Body of pancreas (tissue), 4 donors: ENCODE measurements at regions not wholly inside any gene's neighbourhood (a gene's known extent, or its start where the extent isn't known, plus 50 kb on each side); places are given as distances from the start of the nearest gene placed in this dataset.

Experiments used
- ATAC-seq: fragments of 150-250 bp; one replicate; pipeline ENCODE4 v1.9.1; 2016
- DNase-seq, 4 donors: peaks; one replicate each; pipeline ENCODE4 v3.0.0-alpha.2; 2019
- H3K27ac ChIP-seq, 4 donors: fragments of 200-600 bp; sonication (generic); 1 replicate in 3 of 4; 2 replicates in 1 of 4; pipeline versions ENCODE4 v1.5.1 to v1.6.1; 2016 to 2019; ENCODE audit warnings: mild to moderate bottlenecking in 1 of 4, mixed read lengths in 1 of 4, moderate library complexity in 1 of 4
- H3K27me3 ChIP-seq, 2 donors: fragments of 200-600 bp; sonication (generic); one replicate each; pipeline ENCODE4 v1.6.0; 2016; ENCODE audit warnings: mild to moderate bottlenecking in 1 of 2
- H3K36me3 ChIP-seq, 2 donors: fragments of 200-600 bp; sonication (generic); replicated peaks in 1 of 2; 2 replicates each; pipeline ENCODE4 v1.5.1; 2016; ENCODE audit warnings: low read depth in 2 of 2; ENCODE audit not compliant: insufficient read depth in 1 of 2
- H3K4me1 ChIP-seq: fragments of 200-600 bp; sonication (generic); one replicate; pipeline ENCODE4 v1.6.0; 2016
- H3K4me3 ChIP-seq, 2 donors: fragments of 200-600 bp; sonication (generic); 1 replicate in 1 of 2; 2 replicates in 1 of 2; pipeline ENCODE4 v1.5.1; 2016 to 2019
- H3K9me3 ChIP-seq, 3 donors: fragments of 200-600 bp; sonication (generic); 1 replicate in 2 of 3; 2 replicates in 1 of 3; pipeline ENCODE4 v1.5.1; 2016
- POLR2A ChIP-seq, 3 donors: fragments of 450-650 bp; IDR thresholded peaks; one replicate each; pipeline ENCODE4 v1.6.1; 2016; ENCODE audit warnings: antibody characterized with exemption in 3 of 3, mild to moderate bottlenecking in 2 of 3
- WGBS, 2 donors: methylation state at CpG; one replicate each; pipeline ENCODE4 v1.1.5; 2017; 5-methylcytosine and 5-hydroxymethylcytosine counted together
- intact Hi-C: fragments of 100-400 bp; cut with DNase I; formaldehyde crosslinking; loops from one replicate; pipeline ENCODE4 v1.15.1; 2023
- TF ChIP-seq, protein P1 (sequence below), 7 experiments: fragments of 450-650 bp in 4 of 7; fragments of 200-600 bp in 3 of 7; sonication (generic) in 3 of 7; IDR thresholded peaks; one replicate each; pipeline ENCODE4 v1.5.1; 2016 to 2019; ENCODE audit warnings: antibody characterized with exemption in 7 of 7

DNA sequence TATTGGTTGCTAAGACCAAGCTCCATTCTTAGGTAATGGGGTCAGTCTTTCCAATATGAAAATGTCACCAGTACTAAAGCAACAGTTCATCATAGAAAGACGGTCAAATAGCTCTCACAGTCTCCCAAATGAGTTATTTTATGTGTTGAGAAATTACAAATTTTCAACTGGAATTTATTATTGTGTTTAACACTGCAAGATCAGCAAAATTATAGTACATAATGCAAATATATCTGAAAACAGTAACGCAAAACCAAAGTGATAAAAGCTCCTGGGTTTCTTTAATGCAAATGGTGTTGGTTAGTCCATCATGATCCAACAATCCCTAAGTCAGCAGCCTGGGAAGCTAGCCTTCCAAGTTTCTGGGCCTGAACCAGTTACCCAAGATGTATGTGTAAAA is 61.5 kb upstream of the EGFL6 start:
- TF ChIP-seq POLR2A (IDR thresholded peaks at IDR 0.05), result no peak
- TF ChIP-seq, protein P1, sequence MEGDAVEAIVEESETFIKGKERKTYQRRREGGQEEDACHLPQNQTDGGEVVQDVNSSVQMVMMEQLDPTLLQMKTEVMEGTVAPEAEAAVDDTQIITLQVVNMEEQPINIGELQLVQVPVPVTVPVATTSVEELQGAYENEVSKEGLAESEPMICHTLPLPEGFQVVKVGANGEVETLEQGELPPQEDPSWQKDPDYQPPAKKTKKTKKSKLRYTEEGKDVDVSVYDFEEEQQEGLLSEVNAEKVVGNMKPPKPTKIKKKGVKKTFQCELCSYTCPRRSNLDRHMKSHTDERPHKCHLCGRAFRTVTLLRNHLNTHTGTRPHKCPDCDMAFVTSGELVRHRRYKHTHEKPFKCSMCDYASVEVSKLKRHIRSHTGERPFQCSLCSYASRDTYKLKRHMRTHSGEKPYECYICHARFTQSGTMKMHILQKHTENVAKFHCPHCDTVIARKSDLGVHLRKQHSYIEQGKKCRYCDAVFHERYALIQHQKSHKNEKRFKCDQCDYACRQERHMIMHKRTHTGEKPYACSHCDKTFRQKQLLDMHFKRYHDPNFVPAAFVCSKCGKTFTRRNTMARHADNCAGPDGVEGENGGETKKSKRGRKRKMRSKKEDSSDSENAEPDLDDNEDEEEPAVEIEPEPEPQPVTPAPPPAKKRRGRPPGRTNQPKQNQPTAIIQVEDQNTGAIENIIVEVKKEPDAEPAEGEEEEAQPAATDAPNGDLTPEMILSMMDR (IDR thresholded peaks at IDR 0.05), result no peak
- Histone ChIP-seq H3K9me3 (no peaks in the 10 kb centered on the region), H3K4me3 (no peak overlapping the region), H3K4me1 (no peaks in the 10 kb centered on the region), H3K27ac (no peak overlapping the region), H3K27me3 (no peaks in the 10 kb centered on the region), H3K36me3 (no peaks in the 10 kb centered on the region)
- intact Hi-C loops, result loop anchor here (5.0 kb wide), 2 partner anchors 139 to 524 kb away; no protein-coding TSS in a partner anchor
- DNase-seq (no peak), ATAC-seq (no peak)
- WGBS, 2 donors, result 72 to 83% methylated on average over 2 of the region's 2 CpGs

DNA sequence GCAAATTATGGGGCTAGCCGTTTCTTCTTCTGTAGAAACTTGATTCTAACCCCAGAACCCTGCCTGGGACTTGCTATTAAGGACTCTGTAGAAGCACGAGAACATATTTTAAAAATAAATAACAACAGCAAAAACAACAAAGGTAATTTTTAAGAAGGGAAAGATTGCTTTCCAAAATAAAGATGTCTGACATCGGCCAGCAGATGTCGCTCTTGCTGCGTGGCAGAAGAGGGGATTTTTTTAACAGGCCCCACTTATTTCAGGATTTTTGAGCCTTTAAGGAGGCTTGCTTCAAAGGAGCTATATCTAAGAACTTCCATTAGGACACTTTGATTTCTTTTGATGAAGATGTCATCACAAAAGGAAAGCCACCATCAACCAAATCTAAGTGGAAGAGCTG is 62.8 kb upstream of the EGFL6 start:
- H3K4me3 ChIP-seq, result no peak overlapping the region
- no peak for TF ChIP-seq POLR2A (IDR thresholded peaks at IDR 0.05)
- TF ChIP-seq, protein P1 (IDR thresholded peaks at IDR 0.05), result peak; percentile 47 to 76 (median 68)
- ATAC-seq, result no peak
- H3K4me1 ChIP-seq, result no peaks in the 10 kb centered on the region
- no peaks in the 10 kb centered on the region for H3K36me3 ChIP-seq
- DNase-seq, result peak; percentile 25 to 54 (median 44)
- intact Hi-C loops, result loop anchor here (5.0 kb wide), 2 partner anchors 141 to 526 kb away; no protein-coding TSS in a partner anchor
- WGBS, 2 donors, result 3 to 8% methylated on average over 5 of the region's 5 CpGs
- no peaks in the 10 kb centered on the region for H3K9me3 ChIP-seq
- no peak overlapping the region for H3K27ac ChIP-seq
- H3K27me3 ChIP-seq, result no peaks in the 10 kb centered on the region

DNA sequence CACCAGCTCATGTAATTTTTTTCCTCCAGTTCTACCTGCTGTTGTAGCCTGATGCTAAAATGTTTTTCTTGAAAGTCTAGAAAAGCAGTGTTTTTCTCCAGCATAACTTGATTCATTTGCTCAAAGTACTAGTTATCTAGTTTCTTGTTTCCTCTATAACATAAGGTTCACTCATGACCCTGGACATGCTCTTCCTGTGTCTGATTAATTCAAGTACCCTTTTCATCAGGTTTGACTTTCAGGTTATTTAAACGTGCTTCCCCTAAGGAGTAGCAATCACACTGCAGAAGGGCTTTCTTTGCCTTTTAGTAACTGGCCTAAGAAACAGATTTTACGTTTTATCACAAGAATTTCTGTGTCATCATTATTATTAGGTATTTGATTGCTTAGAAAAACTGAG is 66.8 kb upstream of the EGFL6 start:
- ATAC-seq, result no peak
- no peak for DNase-seq
- intact Hi-C loops, result no loop called here
- H3K4me3 ChIP-seq, result no peak overlapping the region
- WGBS, 2 donors, result 47 to 49% methylated on average over 2 of the region's 2 CpGs
- H3K36me3 ChIP-seq, result no peaks in the 10 kb centered on the region
- no peaks in the 10 kb centered on the region for H3K4me1 ChIP-seq
- H3K27ac ChIP-seq, result no peak overlapping the region
- H3K9me3 ChIP-seq, result no peaks in the 10 kb centered on the region
- no peaks in the 10 kb centered on the region for H3K27me3 ChIP-seq
- TF ChIP-seq, protein P1 (IDR thresholded peaks at IDR 0.05), result no peak
- TF ChIP-seq POLR2A (IDR thresholded peaks at IDR 0.05), result no peak

DNA sequence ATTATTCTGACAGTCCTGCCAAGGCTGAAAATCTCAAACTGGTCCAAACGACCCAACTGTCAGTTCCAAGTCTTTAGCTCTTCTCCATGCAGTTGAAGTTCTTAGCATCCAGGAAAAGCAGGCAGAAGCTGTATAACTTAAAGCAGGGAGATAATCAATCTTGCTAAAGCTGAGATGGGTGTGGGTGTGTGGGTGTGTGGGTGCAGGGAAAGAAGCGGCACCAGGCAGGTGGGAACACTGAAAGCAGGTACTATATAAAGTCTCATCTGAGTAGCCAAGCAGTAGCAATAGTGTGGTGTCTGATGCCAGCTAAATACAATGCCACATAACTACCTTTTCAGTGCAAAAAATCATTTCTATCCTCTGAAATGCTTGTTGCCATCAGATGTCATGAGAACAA is 69.7 kb upstream of the EGFL6 start:
- DNase-seq, result no peak
- Histone ChIP-seq H3K27ac (no peak overlapping the region), H3K27me3 (no peaks in the 10 kb centered on the region), H3K36me3 (no peaks in the 10 kb centered on the region), H3K4me3 (no peak overlapping the region), H3K4me1 (peaks cover 8% of the 10 kb centered on the region), H3K9me3 (no peaks in the 10 kb centered on the region)
- intact Hi-C loops, result no loop called here
- ATAC-seq, result no peak
- TF ChIP-seq, protein P1 (IDR thresholded peaks at IDR 0.05), result no peak
- no peak for TF ChIP-seq POLR2A (IDR thresholded peaks at IDR 0.05)
- WGBS, 2 donors, result 69 to 78% methylated on average over 2 of the region's 2 CpGs

DNA sequence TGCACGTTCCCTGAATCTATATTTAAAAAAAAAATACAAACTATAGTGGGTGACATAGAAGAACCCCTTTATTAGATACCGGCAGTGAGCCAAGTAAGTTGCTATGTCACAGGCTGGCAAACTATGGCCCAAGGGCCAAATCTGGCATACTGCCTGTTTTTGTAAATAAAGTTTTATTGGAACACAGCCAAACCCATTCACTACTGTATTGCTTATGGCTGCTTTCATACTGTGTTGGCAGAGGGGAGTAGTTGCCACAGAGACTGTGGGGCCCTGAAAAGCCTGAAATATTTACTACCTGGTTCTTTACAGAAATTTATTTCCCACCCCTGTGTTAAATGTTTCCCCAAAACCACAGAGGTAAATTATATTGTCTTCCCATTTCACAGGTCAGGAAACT is 71.2 kb upstream of the EGFL6 start:
- Histone ChIP-seq H3K4me3 (no peak overlapping the region), H3K36me3 (no peaks in the 10 kb centered on the region), H3K27me3 (no peaks in the 10 kb centered on the region), H3K9me3 (no peaks in the 10 kb centered on the region), H3K27ac (no peak overlapping the region), H3K4me1 (peaks cover 8% of the 10 kb centered on the region)
- no peak for DNase-seq
- intact Hi-C loops, result no loop called here
- ATAC-seq, result no peak
- WGBS, 2 donors, result 86% methylated on average over 2 of the region's 2 CpGs
- TF ChIP-seq POLR2A (IDR thresholded peaks at IDR 0.05), result no peak
- TF ChIP-seq, protein P1 (IDR thresholded peaks at IDR 0.05), result no peak
